Spinal cord (tissue), 9 donors: ENCODE measurements at regions not wholly inside any gene's neighbourhood (a gene's known extent, or its start where the extent isn't known, plus 50 kb on each side); places are given as distances from the start of the nearest gene placed in this dataset.
"Not testable (repeated sequence)": the region's sequence is repeated elsewhere in the genome, so short reads cannot be mapped to it uniquely, and the experiment has no call there.

Experiments used
- DNase-seq, 6 donors: peaks; one replicate each; pipeline versions ENCODE4 v3.0.0 to v3.0.0-alpha.2; 2013 to 2015; ENCODE audit warnings: low spot score in 6 of 6, low read depth in 4 of 6
- H3K27ac ChIP-seq: one replicate; pipeline ENCODE4 v1.5.1; 2013; ENCODE audit warnings: low read depth, low read length, control low read depth
- H3K27me3 ChIP-seq: one replicate; pipeline ENCODE4 v1.6.1; 2013; ENCODE audit warnings: low read length; ENCODE audit not compliant: control insufficient read depth, insufficient read depth
- H3K36me3 ChIP-seq: one replicate; pipeline ENCODE4 v1.6.1; 2013; ENCODE audit warnings: low read length; ENCODE audit not compliant: control insufficient read depth, insufficient read depth
- H3K4me1 ChIP-seq: one replicate; pipeline ENCODE4 v1.6.1; 2013; ENCODE audit warnings: low read length; ENCODE audit not compliant: control insufficient read depth, insufficient read depth
- H3K4me3 ChIP-seq: one replicate; pipeline ENCODE4 v1.5.1; 2013; ENCODE audit warnings: low read depth, low read length, control low read depth
- H3K9me3 ChIP-seq: one replicate; pipeline ENCODE4 v1.6.1; 2013; ENCODE audit warnings: low read length; ENCODE audit not compliant: control insufficient read depth, insufficient read depth
- WGBS: methylation state at CpG from one replicate; pipeline ENCODE4 v1.1.5; 2013; ENCODE audit warnings: missing lambda C conversion rate; ENCODE audit not compliant: insufficient coverage; 5-methylcytosine and 5-hydroxymethylcytosine counted together
- donor health status: healthy.

GRCh38 chr2:91579555-91579954 lies 2888.1 kb downstream of the RPIA start:
- 44% methylated on average over 1 of the region's 3 CpGs for WGBS

GRCh38 chr2:91580043-91580442 lies 2888.6 kb downstream of the RPIA start:
- H3K4me1 ChIP-seq, H3K27ac ChIP-seq, H3K4me3 ChIP-seq, H3K9me3 ChIP-seq, H3K36me3 ChIP-seq, DNase-seq, H3K27me3 ChIP-seq: not testable (repeated sequence)
- WGBS = 75% methylated on average over 4 of the region's 4 CpGs

More at GRCh38 chr2:91579555-91579954, 2888.1 kb downstream of the RPIA start:
- H3K36me3 ChIP-seq, H3K27ac ChIP-seq, DNase-seq, H3K9me3 ChIP-seq, H3K4me3 ChIP-seq, H3K27me3 ChIP-seq, H3K4me1 ChIP-seq: not testable (repeated sequence)

- 76% methylated on average over 5 of the region's 6 CpGs for WGBS
- not testable (repeated sequence) for H3K4me1 ChIP-seq, H3K36me3 ChIP-seq, H3K4me3 ChIP-seq, H3K9me3 ChIP-seq, H3K27ac ChIP-seq, DNase-seq, H3K27me3 ChIP-seq
Observed at GRCh38 chr2:91587098-91587497, 2895.6 kb downstream of the RPIA start.

- 91% methylated on average over 7 of the region's 17 CpGs for WGBS
- H3K4me1 ChIP-seq, H3K27me3 ChIP-seq, H3K27ac ChIP-seq, H3K4me3 ChIP-seq, H3K36me3 ChIP-seq, H3K9me3 ChIP-seq, DNase-seq: not testable (repeated sequence)
Observed at GRCh38 chr2:91587908-91588535, 2896.5 kb downstream of the RPIA start.

GRCh38 chr2:91588782-91589223 lies 2897.3 kb downstream of the RPIA start:
- H3K9me3 ChIP-seq, H3K4me3 ChIP-seq, DNase-seq, H3K27ac ChIP-seq, H3K27me3 ChIP-seq, H3K4me1 ChIP-seq, H3K36me3 ChIP-seq: not testable (repeated sequence)
- WGBS = 85% methylated on average over 36 of the region's 36 CpGs

GRCh38 chr2:91589454-91590328 lies 2898.2 kb downstream of the RPIA start:
- not testable (repeated sequence) for H3K4me3 ChIP-seq, H3K27me3 ChIP-seq, H3K4me1 ChIP-seq, DNase-seq, H3K36me3 ChIP-seq, H3K27ac ChIP-seq, H3K9me3 ChIP-seq
- WGBS = 18% methylated on average over 60 of the region's 65 CpGs

GRCh38 chr2:91590381-91590780 lies 2898.9 kb downstream of the RPIA start:
- not testable (repeated sequence) for H3K36me3 ChIP-seq, DNase-seq, H3K27ac ChIP-seq, H3K9me3 ChIP-seq, H3K4me1 ChIP-seq, H3K27me3 ChIP-seq, H3K4me3 ChIP-seq
- 100% methylated on average over 4 of the region's 12 CpGs for WGBS

GRCh38 chr2:91591066-91591465 lies 2899.6 kb downstream of the RPIA start:
- H3K27me3 ChIP-seq, H3K4me3 ChIP-seq, H3K4me1 ChIP-seq, H3K27ac ChIP-seq, DNase-seq, H3K36me3 ChIP-seq, H3K9me3 ChIP-seq: not testable (repeated sequence)
- whole genome bisulfite sequencing = 72% methylated on average over 2 of the region's 6 CpGs

GRCh38 chr2:91597436-91597835 lies 2906.0 kb downstream of the RPIA start:
- H3K4me3 ChIP-seq, H3K27me3 ChIP-seq, H3K9me3 ChIP-seq, DNase-seq, H3K4me1 ChIP-seq, H3K36me3 ChIP-seq, H3K27ac ChIP-seq: not testable (repeated sequence)
- 82% methylated on average over 3 of the region's 7 CpGs for WGBS

GRCh38 chr2:91598519-91598918 lies 2907.0 kb downstream of the RPIA start:
- H3K27ac ChIP-seq, H3K36me3 ChIP-seq, H3K4me3 ChIP-seq, H3K9me3 ChIP-seq, H3K27me3 ChIP-seq, H3K4me1 ChIP-seq, DNase-seq: not testable (repeated sequence)
- WGBS = 65% methylated on average over 2 of the region's 4 CpGs
